Lung (tissue), 11 donors: ENCODE measurements at regions not wholly inside any gene's neighbourhood (a gene's known extent, or its start where the extent isn't known, plus 50 kb on each side); places are given as distances from the start of the nearest gene placed in this dataset.

Experiments used
- ATAC-seq: fragments of 200-7000 bp; cut with Tn5 transposase; one replicate; pipeline ENCODE4 v1.9.1; 2020; ENCODE audit warnings: moderate number of reproducible peaks; ENCODE audit not compliant: insufficient read depth, low FRiP score
- DNase-seq, 3 donors: peaks; one replicate each; pipeline ENCODE4 v3.0.0-alpha.2; 2013 to 2017
- H3K27ac ChIP-seq, 2 donors: one replicate each; pipeline ENCODE4 v1.5.1; 2013; ENCODE audit warnings: mild to moderate bottlenecking in 2 of 2, moderate library complexity in 2 of 2, control low read depth in 1 of 2, inconsistent platforms in 1 of 2, low read depth in 1 of 2, low read length in 1 of 2
- H3K27me3 ChIP-seq, 3 donors: one replicate each; pipeline ENCODE4 v1.5.1; 2013; ENCODE audit warnings: low read length in 2 of 3; ENCODE audit not compliant: control insufficient read depth in 3 of 3, insufficient read depth in 3 of 3
- H3K36me3 ChIP-seq, 4 donors: one replicate each; pipeline ENCODE4 v1.5.1; 2013; ENCODE audit warnings: low read length in 4 of 4, mild to moderate bottlenecking in 1 of 4, moderate library complexity in 1 of 4; ENCODE audit not compliant: control insufficient read depth in 4 of 4, insufficient read depth in 4 of 4
- H3K4me1 ChIP-seq, 5 donors: one replicate each; pipeline ENCODE4 v1.5.1; 2013; ENCODE audit warnings: low read length in 5 of 5, mild to moderate bottlenecking in 2 of 5, moderate library complexity in 1 of 5; ENCODE audit not compliant: control insufficient read depth in 5 of 5, insufficient read depth in 5 of 5
- H3K4me3 ChIP-seq: one replicate; pipeline ENCODE4 v1.5.1; 2013; ENCODE audit warnings: mild to moderate bottlenecking, control low read depth, moderate library complexity
- H3K9ac ChIP-seq, 2 donors: one replicate each; pipeline ENCODE4 v1.5.1; 2013; ENCODE audit warnings: low read length in 2 of 2, control low read depth in 1 of 2; ENCODE audit not compliant: insufficient read depth in 1 of 2
- H3K9me3 ChIP-seq, 4 donors: one replicate each; pipeline ENCODE4 v1.5.1; 2013; ENCODE audit warnings: low read length in 3 of 4, mild to moderate bottlenecking in 1 of 4, moderate library complexity in 1 of 4; ENCODE audit not compliant: control insufficient read depth in 4 of 4, insufficient read depth in 3 of 4
- CTCF ChIP-seq: IDR thresholded peaks from 2 replicates; pipeline ENCODE4 v1.5.1; 2012; ENCODE audit warnings: mild to moderate bottlenecking; ENCODE audit errors: control extremely low read depth, extremely low read depth
- WGBS, 2 donors: extraction: QIAGEN DNeasy Blood & Tissue Kit; methylation state at CpG; one replicate each; pipeline ENCODE4 v1.1.7; 2013; 5-methylcytosine and 5-hydroxymethylcytosine counted together
- donor health status: control.
- donor health status: control.
- donor health status: Bipolar disorder and iron deficiency.
- donor health status: healthy.
- donor health status: DM: yes; HTN: yes; CAD: no.

- no peak overlapping the region for H3K27ac ChIP-seq
- H3K4me1 ChIP-seq: peaks cover 0 to 8% (median 3%) of the 10 kb centered on the region in 5 donors
- no peak overlapping the region for H3K4me3 ChIP-seq
- no peaks in the 10 kb centered on the region for H3K36me3 ChIP-seq
- 90 to 91% methylated on average over 6 of the region's 6 CpGs for WGBS, 2 donors
- no peak for DNase-seq
- no peaks in the 10 kb centered on the region for H3K27me3 ChIP-seq
- ATAC-seq: no peak
- H3K9me3 ChIP-seq: peaks cover 0 to 2% (median 0%) of the 10 kb centered on the region in 4 donors
- TF ChIP-seq CTCF: no peak
- no peak overlapping the region for H3K9ac ChIP-seq
Observed at GRCh38 chr10:10960534-10960933, 57.1 kb upstream of the CELF2 start.

- DNase-seq (no peak), ATAC-seq (no peak)
- Histone ChIP-seq H3K9ac (no peak overlapping the region), H3K4me1 (peaks cover 0 to 8% (median 3%) of the 10 kb centered on the region in 5 donors), H3K27ac (no peak overlapping the region), H3K9me3 (peaks cover 0 to 2% (median 0%) of the 10 kb centered on the region in 4 donors), H3K36me3 (no peaks in the 10 kb centered on the region), H3K4me3 (no peak overlapping the region), H3K27me3 (no peaks in the 10 kb centered on the region)
- WGBS, 2 donors: 90 to 94% methylated on average over 1 of the region's 1 CpG
- no peak for TF ChIP-seq CTCF
Observed at GRCh38 chr10:10961072-10961471, 56.6 kb upstream of the CELF2 start.

- no peak for ATAC-seq
- Histone ChIP-seq H3K27ac (no peak overlapping the region), H3K4me3 (no peak overlapping the region), H3K4me1 (peaks cover 2 to 18% (median 7%) of the 10 kb centered on the region in 5 donors), H3K9ac (no peak overlapping the region), H3K27me3 (no peaks in the 10 kb centered on the region), H3K9me3 (no peaks in the 10 kb centered on the region), H3K36me3 (no peaks in the 10 kb centered on the region)
- 83 to 84% methylated on average over 10 of the region's 10 CpGs for WGBS, 2 donors
- TF ChIP-seq CTCF: no peak
- no peak for DNase-seq
Observed at GRCh38 chr10:10967029-10967428, 50.6 kb upstream of the CELF2 start.

DNA sequence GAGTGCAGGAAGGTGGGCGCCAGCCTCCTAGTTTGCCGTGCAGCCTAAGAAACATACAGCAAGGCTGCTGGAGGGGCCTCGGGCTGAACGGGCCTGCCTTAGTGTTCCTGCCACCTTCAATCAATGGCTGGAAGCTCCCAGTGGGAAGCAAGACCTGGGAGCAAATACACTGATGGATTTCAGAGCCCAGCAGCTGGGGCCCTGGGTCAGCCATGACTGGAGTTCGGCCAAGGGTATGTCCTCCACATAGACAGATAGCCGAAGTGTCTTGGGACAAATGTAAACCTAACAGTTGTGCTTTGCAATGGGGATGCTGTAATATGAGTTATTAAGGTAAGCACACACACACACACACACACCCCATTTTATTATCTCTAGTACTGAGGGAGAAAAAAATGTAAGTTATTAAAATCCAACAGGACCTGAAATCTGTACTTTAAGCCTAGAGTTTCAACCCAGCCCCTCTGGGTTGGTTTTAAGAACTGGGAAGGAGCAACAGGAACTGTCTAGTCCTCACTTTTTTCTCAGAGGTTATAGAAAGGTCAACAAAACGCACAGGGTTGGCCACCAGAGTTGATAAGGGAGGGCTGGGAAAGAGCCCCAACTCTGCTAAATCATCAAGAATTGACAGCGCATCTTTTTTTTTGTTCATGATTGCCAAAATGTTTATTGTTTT, 50.0 kb upstream of the CELF2 start:
- H3K4me3 ChIP-seq: no peak overlapping the region
- no peak for ATAC-seq
- no peak overlapping the region for H3K9ac ChIP-seq
- WGBS, 2 donors: 70 to 71% methylated on average over 8 of the region's 8 CpGs
- H3K27ac ChIP-seq: no peak overlapping the region
- no peaks in the 10 kb centered on the region for H3K9me3 ChIP-seq
- peak; percentile 58 to 73 (median 64) for DNase-seq
- no peaks in the 10 kb centered on the region for H3K27me3 ChIP-seq
- TF ChIP-seq CTCF: no peak
- no peaks in the 10 kb centered on the region for H3K36me3 ChIP-seq
- H3K4me1 ChIP-seq: peaks cover 2 to 18% (median 7%) of the 10 kb centered on the region in 5 donors
